Smooth muscle cell (in vitro differentiated cells): ENCODE measurements at regions not wholly inside any gene's neighbourhood (a gene's known extent, or its start where the extent isn't known, plus 50 kb on each side); places are given as distances from the start of the nearest gene placed in this dataset.

ENCODE experiments used
- DNase-seq: peaks from one replicate; lab custom pipeline; 2025; ENCODE audit not compliant: unreplicated experiment; lab: John Stamatoyannopoulos, UW
- H2AFZ ChIP-seq: fragments of 200-600 bp; sonication (generic); 2 replicates; pipeline ENCODE4 v1.6.0; 2016; ENCODE audit warnings: antibody characterized with exemption, low read depth, mild to moderate bottlenecking
- H3F3A ChIP-seq: fragments of 200-600 bp; sonication (generic); 2 replicates; pipeline ENCODE4 v1.6.0; 2017; ENCODE audit warnings: antibody characterized with exemption, low read depth
- H3K27ac ChIP-seq: fragments of 200-600 bp; sonication (generic); 2 replicates; pipeline ENCODE4 v1.5.1; 2016; ENCODE audit warnings: low read depth, mild to moderate bottlenecking
- H3K27me3 ChIP-seq: fragments of 200-600 bp; sonication (generic); 2 replicates; pipeline ENCODE4 v1.6.1; 2016; ENCODE audit warnings: low read depth, mild to moderate bottlenecking
- H3K36me3 ChIP-seq: fragments of 200-600 bp; sonication (generic); 2 replicates; pipeline ENCODE4 v1.5.1; 2016; ENCODE audit warnings: low read depth
- H3K4me1 ChIP-seq: fragments of 200-600 bp; sonication (generic); 2 replicates; pipeline ENCODE4 v1.5.1; 2016; ENCODE audit warnings: low read depth
- H3K4me2 ChIP-seq: fragments of 200-600 bp; sonication (generic); 2 replicates; pipeline ENCODE4 v1.6.0; 2016; ENCODE audit warnings: mild to moderate bottlenecking
- H3K4me3 ChIP-seq: fragments of 200-600 bp; sonication (generic); 2 replicates; pipeline ENCODE4 v1.5.1; 2016; ENCODE audit warnings: mild to moderate bottlenecking
- H3K79me2 ChIP-seq: fragments of 200-600 bp; sonication (generic); 2 replicates; pipeline ENCODE4 v1.6.0; 2016; ENCODE audit warnings: low read depth, mild to moderate bottlenecking
- H3K9ac ChIP-seq: fragments of 200-600 bp; sonication (generic); 2 replicates; pipeline ENCODE4 v1.6.0; 2016; ENCODE audit warnings: low read depth
- H3K9me3 ChIP-seq: fragments of 200-600 bp; sonication (generic); replicated peaks from 2 replicates; pipeline ENCODE4 v1.5.1; 2016; ENCODE audit warnings: low read depth
- H4K20me1 ChIP-seq: fragments of 200-600 bp; sonication (generic); 2 replicates; pipeline ENCODE4 v1.6.0; 2016; ENCODE audit warnings: low read depth
- WGBS: methylation state at CpG from one replicate; pipeline ENCODE4 v1.1.7; 2016; ENCODE audit warnings: low lambda C conversion rate; 5-methylcytosine and 5-hydroxymethylcytosine counted together
- TF ChIP-seq, protein P1 (sequence below): fragments of 200-600 bp; sonication (generic); IDR thresholded peaks from 2 replicates; pipeline ENCODE4 v1.5.1; 2017; ENCODE audit warnings: borderline replicate concordance, mild to moderate bottlenecking, antibody characterized with exemption; ENCODE audit not compliant: insufficient read depth, poor library complexity, severe bottlenecking

GRCh38 chr5:24791326-24791725 lies 146.5 kb upstream of the CDH10 start:
- H3K36me3 ChIP-seq: no peaks in the 10 kb centered on the region
- H2AFZ ChIP-seq: no peak overlapping the region
- no peaks in the 10 kb centered on the region for H3K4me1 ChIP-seq
- H3K27ac ChIP-seq: no peak overlapping the region
- H3K9ac ChIP-seq: no peak overlapping the region
- no peak overlapping the region for H3K4me3 ChIP-seq
- TF ChIP-seq, protein P1, sequence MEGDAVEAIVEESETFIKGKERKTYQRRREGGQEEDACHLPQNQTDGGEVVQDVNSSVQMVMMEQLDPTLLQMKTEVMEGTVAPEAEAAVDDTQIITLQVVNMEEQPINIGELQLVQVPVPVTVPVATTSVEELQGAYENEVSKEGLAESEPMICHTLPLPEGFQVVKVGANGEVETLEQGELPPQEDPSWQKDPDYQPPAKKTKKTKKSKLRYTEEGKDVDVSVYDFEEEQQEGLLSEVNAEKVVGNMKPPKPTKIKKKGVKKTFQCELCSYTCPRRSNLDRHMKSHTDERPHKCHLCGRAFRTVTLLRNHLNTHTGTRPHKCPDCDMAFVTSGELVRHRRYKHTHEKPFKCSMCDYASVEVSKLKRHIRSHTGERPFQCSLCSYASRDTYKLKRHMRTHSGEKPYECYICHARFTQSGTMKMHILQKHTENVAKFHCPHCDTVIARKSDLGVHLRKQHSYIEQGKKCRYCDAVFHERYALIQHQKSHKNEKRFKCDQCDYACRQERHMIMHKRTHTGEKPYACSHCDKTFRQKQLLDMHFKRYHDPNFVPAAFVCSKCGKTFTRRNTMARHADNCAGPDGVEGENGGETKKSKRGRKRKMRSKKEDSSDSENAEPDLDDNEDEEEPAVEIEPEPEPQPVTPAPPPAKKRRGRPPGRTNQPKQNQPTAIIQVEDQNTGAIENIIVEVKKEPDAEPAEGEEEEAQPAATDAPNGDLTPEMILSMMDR: no peak
- H3K4me2 ChIP-seq: no peak overlapping the region
- H3K79me2 ChIP-seq: no peaks in the 10 kb centered on the region
- no peaks in the 10 kb centered on the region for H3K27me3 ChIP-seq
- DNase-seq: no peak
- WGBS: 85% methylated on average over 4 of the region's 4 CpGs
- H3K9me3 ChIP-seq: no peaks in the 10 kb centered on the region
- H4K20me1 ChIP-seq: no peaks in the 10 kb centered on the region
- H3F3A ChIP-seq: no peaks in the 10 kb centered on the region

GRCh38 chr5:24789611-24790351 lies 145.0 kb upstream of the CDH10 start:
- TF ChIP-seq, protein P1: no peak
- Histone ChIP-seq H3K79me2 (no peaks in the 10 kb centered on the region), H3K9ac (no peak overlapping the region), H3K4me3 (no peak overlapping the region), H3K27me3 (no peaks in the 10 kb centered on the region), H3K9me3 (no peaks in the 10 kb centered on the region), H3K27ac (peak overlapping the region; percentile 76), H3F3A (no peaks in the 10 kb centered on the region), H3K4me1 (no peaks in the 10 kb centered on the region), H3K4me2 (peak overlapping the region; percentile 22), H3K36me3 (no peaks in the 10 kb centered on the region), H4K20me1 (no peaks in the 10 kb centered on the region), H2AFZ (peak overlapping the region; percentile 80)
- WGBS: 83% methylated on average over 4 of the region's 4 CpGs
- DNase-seq: no peak

GRCh38 chr5:24788829-24789514 lies 144.2 kb upstream of the CDH10 start:
- Histone ChIP-seq H3F3A (no peaks in the 10 kb centered on the region), H3K27me3 (no peaks in the 10 kb centered on the region), H3K4me2 (peak overlapping the region; percentile 57), H3K79me2 (no peaks in the 10 kb centered on the region), H3K4me3 (no peak overlapping the region), H3K9me3 (no peaks in the 10 kb centered on the region), H3K36me3 (no peaks in the 10 kb centered on the region), H3K4me1 (no peaks in the 10 kb centered on the region), H3K9ac (no peak overlapping the region), H4K20me1 (no peaks in the 10 kb centered on the region), H3K27ac (peak overlapping the region; percentile 76), H2AFZ (peak overlapping the region; percentile 80)
- TF ChIP-seq, protein P1: no peak
- no peak for DNase-seq
- WGBS: 60% methylated on average over 2 of the region's 2 CpGs
